ENCODE measurements at regions not wholly inside any gene's neighbourhood (a gene's known extent, or its start where the extent isn't known, plus 50 kb on each side); places are given as distances from the start of the nearest gene placed in this dataset.

DNA sequence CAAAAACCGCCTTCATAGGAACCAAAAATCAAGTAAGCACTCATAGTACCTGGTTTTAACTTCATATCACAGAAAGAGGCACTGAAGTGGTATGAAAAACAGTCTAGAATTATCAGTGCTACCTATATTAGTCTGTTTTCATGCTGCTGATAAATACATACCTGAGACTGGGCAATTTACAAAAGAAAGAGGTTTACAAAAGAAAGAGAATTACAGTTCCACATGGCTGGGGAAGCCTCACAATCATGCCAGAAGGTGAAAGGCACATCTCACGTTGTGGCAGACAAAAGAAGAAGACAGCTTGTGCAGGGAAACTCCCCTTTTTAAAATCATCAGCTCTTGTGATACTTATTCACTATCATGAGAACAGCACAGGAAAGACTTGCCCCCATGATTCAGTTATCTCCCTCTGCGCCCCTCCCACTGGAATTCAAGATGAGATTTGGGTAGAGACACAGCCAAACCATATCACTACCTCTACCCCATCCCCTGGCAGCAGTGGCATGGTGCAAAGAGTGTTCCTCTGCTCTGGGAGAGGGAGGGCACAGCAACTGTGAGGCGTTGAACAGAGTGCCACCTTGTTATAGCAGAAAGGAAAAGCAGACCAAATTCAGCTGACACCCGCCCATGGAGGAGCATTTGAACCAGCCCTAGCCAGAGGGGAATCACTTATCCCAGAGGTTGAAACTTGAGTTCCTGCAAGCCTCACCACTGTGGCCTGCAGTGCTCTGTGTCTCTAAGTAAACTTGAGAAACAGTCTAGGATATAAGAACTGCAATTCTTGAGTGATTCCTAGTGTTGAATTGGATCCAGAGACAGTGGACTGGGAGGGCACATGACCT, 61.9 kb upstream of the PTPRZ1 start:
- DNase-seq: no peak

DNA sequence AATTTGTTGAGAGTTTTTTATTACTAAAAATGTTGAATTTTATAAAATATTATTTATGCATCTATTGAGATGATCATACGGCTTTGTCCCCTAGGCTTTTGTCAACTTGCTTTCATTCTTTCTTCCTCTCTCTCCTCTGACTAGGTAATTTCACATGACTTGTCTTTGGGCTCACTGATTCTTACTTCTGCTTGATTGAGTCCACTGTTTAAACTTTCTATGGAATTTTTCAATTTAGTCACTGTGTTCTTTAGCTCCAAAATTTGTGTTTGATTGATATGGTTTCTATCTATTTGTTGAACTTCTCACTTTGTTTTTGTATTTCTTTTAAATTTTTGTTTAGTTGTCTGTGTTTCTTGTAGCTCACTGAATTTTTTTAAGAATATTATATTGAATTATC, 65.9 kb upstream of the PTPRZ1 start:
- no peak for DNase-seq

DNA sequence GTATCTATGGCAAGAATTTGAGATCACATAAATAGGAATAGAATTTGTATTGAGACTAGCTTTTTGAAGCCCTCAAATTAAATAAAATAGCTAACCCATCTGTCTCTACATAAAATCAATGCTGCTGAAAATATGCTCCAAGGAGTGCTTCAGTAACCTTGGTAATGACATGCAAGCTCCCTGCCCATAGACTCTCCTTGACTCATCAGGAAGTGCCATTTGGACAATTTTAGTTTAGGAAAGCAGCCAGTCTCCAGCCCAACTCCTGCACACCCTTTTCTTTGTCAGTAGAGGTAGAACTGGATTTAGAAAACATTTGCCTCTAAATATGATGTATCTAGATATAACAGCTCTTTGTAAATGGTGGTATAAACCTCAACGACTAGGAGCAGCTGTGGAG, 69.9 kb upstream of the PTPRZ1 start:
- no peak for DNase-seq

DNA sequence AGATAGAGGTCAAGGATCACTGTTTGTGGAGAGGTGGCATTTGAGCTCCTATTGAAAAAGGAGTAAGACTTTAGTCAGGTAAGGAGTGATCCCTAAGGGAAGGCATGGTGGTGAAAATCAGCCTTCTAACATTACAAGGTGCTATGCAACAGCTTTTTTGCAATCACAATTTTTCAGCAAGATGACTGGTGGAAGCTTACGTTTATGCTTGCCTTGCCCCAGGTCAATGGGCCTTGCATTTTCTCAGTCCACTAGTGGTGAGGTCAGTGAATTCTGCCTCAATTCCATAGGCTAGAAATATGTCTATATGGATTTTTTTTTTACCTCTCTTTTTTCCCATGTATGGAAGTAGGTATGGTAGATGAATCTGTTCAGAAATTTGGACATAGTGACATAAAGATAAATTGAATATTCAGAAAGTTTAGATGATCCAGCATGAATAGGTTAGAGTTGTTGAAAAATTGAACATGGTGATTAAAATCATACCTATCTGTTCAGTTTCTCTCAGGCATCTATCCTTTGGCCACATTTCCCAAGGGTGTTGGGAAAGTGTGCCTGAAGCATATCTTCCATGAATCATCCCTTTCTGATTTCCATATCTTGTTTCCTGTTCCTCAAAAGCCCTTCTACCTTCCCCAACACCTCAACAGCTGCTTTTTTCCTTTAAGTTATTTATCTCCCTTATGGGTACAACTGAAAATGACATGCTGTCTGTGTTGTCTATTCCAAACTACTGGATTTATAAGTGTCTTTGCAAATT, 71.9 kb upstream of the PTPRZ1 start:
- DNase-seq: no peak

DNA sequence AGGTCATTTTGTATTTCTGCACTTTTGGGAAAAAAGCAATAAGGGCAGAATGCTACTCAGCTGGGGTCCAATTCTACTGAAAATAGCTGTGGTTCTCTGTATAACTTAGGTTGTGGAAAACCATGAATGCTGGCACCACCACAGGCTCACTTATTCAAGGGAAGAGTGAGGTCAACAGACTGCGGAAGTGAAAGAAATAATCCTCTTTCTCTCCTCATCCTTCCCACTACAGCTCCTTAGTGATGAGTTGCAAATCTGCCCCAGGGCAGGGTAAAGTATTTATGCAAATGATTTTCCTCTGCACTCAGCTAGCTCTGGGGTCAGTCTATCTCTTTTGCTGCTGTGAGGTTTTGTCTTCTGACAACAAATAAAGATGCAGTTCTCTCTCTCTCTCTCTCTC, 74.1 kb upstream of the PTPRZ1 start:
- DNase-seq: peak; percentile 28

DNA sequence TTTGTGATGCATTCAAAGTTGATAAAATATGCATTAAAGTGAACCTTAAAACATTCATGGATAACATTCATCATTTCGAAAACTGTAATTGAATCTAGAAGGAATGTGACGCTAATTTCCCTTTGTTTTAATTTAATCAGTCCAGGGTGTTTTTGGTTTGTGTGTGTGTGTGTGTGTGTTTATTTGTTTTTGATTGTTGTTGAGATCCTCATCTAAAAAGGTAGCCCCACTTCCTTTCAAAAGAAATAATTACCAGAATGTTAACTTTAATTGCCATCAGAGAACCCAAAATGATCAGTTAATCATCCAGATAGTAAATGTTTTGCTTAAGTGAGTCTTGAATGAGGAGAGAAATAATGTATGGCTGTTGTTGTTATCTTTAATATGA, 74.5 kb upstream of the PTPRZ1 start:
- no peak for DNase-seq

DNA sequence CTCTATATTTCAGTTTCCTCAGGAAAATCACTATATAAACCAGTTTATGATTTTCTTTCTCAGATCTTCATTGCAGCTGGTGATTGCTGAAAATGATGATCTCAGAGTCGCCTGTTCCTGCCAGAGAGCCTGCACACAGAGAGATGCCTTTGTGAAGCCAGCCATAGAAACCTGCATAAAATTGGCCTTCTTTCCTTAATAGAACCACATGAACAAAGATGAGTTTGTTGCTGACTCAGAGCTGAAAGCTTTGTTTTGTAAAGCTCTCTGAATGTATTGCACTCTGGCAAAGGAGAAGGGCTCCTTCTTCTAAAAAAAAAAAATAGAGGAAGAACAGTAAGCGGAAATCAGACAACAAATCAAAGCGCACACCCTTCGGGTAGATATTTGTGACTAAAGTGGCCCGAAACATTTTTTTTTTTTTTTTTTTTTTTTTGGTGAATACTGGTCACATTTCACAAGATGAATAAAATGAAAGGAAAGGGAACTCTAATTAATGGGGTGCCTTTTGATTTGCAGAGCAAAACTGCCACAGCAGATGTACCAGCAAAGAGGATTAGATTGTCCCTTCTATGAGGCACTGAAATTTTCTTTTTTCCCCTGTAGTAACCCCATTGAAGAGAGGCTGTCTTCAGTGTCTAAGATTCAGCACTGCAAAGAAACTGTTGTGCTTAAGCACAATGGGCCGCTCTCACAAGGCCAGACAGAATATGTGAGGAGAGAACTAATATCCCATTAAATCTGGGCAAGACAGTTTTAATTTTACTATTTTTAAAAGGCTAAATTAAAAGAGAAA, 75.1 kb upstream of the PTPRZ1 start:
- DNase-seq: peak; percentile 50

DNA sequence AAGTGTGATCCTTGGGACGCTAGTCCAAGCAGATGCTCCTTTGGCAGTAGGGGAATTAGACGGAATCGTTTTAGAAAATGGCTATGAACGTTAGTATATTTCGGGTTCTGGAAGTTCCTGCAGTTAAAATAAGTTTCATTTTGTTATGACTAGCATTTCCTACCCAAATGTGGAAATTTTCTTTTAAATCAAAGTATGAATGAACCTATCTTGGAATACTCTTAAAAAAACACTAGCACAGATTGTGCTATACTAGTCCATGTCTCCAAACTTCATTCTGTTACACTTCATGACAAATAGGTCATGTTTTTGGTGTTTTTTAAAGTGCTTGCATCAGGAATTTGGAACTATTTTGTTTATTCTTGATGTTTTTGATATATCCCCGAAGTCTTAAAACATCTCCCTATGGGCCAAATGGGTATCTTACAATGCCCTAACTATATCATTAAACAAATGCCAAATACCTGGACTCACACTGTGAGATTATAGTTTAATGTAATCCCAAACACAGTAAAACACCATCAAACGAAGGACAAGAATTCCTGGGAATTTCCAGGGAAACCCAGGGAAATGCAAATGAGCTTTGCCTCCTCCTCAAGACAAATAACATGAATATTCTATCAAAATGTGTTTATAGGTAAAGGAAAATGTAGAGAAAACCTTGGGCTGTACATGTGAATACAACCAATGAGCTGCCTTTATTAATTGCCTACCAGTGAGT, 75.9 kb upstream of the PTPRZ1 start:
- DNase-seq: no peak

DNA sequence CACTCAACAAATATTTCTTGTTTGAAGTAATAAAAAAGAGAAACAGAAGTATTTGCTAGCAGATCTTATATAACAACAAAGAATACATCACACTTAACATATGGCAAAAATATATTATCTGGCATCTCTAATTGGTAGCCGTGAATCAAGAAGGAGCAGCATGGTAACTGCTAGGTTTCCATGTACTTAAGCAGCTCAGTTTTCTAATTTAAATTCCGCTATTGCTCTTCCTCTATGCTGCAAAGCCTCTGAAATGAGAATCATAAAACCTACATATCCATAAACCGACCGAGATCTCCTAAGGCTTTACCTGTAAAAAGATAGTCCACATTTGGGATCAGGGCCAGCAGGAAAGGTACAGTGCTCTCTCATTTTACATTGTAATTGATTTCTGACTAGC, 76.6 kb upstream of the PTPRZ1 start:
- DNase-seq: no peak

DNA sequence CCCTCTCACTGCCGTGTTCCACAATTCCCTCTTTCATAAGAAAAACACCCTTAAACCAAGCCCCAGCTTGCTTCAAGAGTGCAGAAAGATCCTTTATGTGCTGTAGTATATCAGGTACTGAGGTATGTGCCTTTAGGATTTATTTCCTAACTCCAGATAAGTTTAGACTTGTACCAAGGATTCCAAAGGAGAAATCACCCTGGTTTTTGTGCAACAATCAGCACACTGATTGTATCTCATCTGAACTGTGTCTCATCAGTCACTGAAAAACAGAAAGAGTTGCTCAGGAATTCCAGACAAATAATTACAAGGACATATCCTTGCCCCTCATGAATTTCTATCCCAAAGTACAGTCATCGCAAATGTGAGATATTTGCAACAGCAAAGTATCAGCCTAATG, 77.2 kb upstream of the PTPRZ1 start:
- peak; percentile 32 for DNase-seq

DNA sequence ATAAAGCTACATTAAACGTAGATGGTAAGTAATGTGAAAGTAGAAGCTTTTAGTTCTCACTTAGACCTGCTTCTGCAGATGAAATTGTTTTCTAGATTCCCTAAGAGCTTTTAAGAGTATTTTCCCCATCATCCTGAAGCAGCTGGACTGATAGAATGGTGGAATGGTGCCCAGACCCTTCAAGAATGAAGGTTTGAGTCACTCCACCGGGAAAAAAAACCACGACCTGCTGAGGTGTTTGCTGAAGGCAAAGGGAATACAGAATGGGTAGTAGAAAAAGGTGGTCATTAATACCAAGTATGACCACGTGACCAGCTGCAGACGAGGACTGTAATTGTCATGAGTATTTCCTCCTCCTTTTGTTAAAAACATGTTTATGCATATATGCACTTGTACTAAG, 79.2 kb upstream of the PTPRZ1 start:
- no peak for DNase-seq

DNA sequence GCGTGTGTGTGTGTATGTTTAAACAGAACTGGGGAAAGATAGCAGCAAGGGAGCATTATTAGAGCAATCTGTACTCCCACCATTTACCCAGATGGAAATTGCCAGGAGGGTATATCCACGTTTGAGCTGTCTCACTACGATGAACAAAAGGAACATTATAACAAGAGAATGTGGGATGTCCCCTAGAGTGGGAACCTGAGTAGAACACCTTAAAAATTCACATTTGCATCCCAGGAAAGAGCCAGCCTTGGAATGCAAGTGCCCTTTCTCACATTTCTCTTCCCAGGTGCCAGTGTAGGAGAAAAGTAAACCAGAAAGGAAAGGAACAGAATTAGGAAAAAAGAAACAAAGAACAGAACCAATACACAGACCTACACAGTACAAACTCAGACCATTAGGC, 95.3 kb upstream of the PTPRZ1 start:
- no peak for DNase-seq

DNA sequence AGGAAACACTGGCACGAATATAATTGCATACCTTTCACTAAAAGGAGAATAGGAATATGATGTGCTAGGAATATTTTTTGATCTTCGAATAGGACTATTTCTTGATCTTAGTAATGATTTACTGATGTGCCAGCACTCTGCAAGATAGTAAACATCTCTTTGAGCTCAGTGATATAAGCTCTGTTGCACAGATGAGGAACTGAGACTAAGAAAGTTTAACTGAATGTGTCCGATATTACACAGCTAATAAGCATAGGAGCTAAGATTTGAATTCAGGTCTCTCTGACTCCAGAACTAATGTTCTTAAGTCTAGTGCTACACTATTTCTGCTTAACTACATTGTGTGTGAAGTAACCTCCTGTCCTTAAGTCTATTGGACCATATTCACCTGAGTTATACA, 98.4 kb upstream of the PTPRZ1 start:
- no peak for DNase-seq

DNA sequence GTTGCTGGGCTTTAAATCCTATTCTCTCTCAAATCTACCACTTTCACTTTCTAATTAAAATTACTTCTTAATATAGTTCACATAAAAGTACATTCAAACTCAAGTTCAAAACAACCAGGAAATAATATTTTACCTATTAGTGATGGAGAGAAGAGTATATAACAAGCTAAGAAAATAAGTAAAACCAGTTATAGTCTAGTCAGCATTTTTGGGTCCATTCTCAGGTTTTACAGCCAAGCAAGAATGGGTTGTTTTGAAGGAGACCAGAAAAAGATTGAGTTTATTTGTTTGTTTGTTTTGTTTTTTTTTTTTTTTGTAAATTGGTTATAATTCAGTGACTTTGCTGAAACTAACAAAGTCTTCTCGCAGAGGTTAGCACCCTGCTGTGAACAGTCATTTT, 106.3 kb upstream of the PTPRZ1 start:
- no peak for DNase-seq

DNA sequence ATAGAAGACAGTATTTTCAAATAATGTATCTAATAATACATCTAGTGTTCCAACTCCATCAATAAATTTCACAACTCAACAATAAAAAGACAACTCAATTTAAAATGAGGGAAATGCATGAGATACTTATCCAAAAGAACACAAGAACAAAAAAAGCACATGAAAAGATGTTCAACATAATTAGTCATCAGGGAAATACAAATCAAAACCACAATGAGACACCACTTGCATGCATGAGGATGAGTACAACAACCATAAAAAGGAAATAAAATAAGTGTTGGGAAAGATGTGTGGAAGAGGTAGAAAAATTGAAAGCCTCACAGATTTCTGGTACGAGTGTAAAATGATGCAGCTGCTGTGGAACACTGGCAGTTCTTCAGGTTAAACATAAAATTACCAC, 111.6 kb upstream of the PTPRZ1 start:
- no peak for DNase-seq

DNA sequence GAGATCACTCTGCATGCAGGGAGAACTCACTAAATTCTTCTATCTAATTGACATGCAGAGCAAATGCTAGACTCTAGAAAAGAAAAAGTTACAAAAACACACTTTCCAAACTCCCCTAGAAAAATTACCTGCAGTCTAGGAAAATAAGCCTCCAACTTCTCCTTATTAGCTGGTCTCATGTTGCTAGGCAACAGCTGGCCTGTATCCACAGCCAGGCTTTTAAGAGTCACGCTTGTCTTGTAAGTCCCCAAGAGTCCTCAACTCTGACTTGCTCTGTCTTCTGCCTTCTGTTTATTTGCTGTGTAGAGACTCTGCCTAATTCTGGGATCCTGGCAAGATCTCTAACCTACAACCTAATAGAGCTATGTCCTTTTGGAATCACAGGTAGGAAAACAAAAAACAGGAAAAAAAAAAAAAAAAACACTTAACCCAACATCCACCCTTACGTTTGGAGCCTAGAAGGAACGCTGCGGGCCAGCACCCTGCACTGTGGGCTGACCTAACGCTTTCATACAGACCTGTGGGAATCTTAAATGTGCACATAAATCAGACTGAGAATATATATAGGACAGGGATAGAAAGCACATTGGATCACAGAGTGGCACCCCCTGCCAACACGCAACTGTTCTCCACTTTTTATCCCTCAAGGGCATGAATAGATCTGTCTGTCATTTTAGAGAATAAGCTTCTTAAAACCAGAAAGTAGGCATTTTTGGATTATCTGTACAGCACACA, 117.0 kb upstream of the PTPRZ1 start:
- peak; percentile 39 for DNase-seq

DNA sequence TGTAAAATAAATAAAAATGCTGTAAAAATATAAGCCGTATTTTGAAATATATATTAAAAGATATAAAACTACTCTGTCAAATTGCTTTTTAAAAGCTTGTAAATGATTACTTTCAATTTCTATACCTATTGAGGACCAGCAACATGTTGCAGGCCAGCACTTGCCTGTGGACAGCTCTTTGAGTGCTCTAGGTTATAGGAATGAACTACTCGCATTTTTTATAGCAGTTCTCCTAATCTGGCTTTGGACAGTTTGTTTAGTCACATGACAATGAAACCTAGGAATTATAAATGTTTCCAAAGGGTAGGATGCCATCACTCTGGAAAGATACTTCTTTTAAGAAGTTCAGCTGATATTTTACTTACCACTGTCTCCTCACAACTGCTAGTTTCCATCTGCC, 117.7 kb upstream of the PTPRZ1 start:
- DNase-seq: no peak

DNA sequence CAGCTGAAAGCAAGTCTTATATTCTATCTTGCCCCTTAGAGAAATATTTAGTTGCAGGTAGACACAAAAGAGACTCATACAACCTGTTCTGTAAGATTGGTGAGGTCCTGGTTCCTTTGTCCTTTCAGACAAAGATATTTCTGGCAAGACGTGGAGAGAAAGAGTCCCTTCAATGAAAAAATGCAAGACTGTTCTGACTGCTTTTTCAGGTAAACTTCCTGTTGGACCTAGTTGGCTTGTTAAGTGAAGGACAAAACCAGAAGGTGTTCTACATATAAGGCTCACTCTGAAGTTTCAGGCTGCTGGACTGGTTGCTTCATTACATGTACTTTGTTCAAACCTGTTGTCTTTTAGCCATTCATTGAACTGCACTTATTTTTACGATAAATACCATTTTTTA, 119.0 kb upstream of the PTPRZ1 start:
- peak; percentile 18 for DNase-seq

DNA sequence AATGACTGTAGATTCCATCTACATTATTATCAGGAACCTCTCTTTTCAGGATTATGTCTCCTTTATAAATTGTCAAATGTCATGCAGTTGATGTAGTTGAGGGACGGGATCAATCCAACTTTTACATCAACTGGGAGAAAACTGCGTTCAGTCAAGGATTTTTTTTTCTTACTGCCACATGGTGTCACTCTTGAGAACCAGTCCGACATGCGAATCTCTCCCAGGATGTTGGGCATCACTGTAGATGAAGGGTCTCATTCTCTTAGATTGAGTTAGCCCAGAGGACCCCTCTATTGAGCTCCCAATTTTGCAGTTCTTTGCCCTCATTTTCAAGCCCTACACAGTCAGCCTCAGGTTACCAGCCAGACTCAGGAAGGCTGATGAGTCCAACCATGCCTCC, 120.3 kb upstream of the PTPRZ1 start:
- no peak for DNase-seq

DNA sequence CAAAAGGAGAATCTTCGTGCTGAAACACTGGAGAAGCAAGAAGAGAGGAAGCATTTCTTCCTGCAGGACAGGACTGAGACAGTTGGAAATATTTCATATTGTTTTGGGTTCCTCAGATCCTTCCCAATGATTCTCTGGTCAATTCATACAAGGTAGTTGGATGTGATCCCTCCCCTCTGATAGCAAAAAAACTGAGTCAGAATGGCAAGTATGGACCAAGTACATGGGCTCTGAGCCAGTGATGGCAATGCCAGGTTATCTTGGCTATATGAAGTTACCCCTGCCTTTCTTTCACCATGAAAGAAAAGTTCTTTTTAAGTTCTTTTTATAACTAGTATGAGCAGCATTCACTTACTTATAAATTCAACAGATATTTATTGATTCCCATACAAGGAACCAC, 124.4 kb upstream of the PTPRZ1 start:
- no peak for DNase-seq

DNA sequence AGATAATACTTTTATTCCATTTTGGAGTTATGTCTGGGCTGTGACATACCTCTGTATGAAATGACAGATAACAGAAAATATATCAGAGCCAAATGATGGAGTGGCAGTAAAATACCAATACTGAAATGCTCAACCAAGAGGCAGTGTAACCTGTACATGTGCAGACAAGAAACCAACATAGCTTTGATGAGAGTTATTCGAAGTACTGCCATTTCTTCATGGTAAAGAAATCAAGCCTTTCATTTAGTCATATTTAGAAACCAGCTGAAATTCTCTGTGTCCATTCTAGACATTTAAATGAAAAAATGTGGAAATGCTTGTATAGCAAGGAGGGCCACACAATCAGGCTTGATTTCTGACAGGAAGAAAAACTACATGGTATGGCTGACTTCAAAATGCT, 127.1 kb upstream of the PTPRZ1 start:
- DNase-seq: no peak

DNA sequence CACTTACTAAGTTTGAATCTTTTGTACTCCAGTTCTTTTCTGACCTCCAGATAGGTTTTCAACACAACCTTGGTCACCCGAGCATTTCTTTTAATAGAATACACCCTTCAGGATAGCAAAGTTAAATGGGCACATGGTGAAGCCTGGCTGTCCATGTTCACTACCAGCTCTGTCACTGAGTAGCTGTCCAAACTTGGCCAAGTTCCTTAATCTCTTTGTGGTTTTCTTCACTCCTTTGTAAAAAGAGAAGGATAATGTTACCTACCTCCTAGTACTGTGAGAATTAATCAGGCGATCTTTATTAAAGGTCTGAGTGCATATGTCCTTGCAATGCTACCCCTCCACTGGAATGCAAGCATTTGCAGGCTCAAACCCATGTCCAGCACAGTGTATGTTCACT, 128.1 kb upstream of the PTPRZ1 start:
- DNase-seq: no peak

All from tongue (tissue), 1 donor.